Mucosa of descending colon (tissue), 3 donors: ENCODE measurements at regions not wholly inside any gene's neighbourhood (a gene's known extent, or its start where the extent isn't known, plus 50 kb on each side); places are given as distances from the start of the nearest gene placed in this dataset.

Source experiments
- ATAC-seq: fragments of 200-7000 bp; cut with Tn5 transposase; one replicate; pipeline ENCODE4 v1.9.1; 2020; ENCODE audit warnings: mild to moderate bottlenecking, moderate library complexity
- DNase-seq, 3 donors: peaks; one replicate each; pipeline ENCODE4 v3.0.0-alpha.2; 2020
- H3K36me3 ChIP-seq: fragments of 200-600 bp; one replicate; pipeline ENCODE4 v1.8.0; 2021; ENCODE audit warnings: low read depth, mild to moderate bottlenecking
- H3K4me1 ChIP-seq: fragments of 200-600 bp; one replicate; pipeline ENCODE4 v1.8.0; 2021; ENCODE audit warnings: low read depth, mild to moderate bottlenecking
- H3K4me3 ChIP-seq: fragments of 200-600 bp; one replicate; pipeline ENCODE4 v1.8.0; 2021; ENCODE audit warnings: mild to moderate bottlenecking
- H3K9me3 ChIP-seq: fragments of 200-600 bp; one replicate; pipeline ENCODE4 v1.8.0; 2021; ENCODE audit warnings: mild to moderate bottlenecking
- CTCF ChIP-seq: fragments of 200-600 bp; IDR thresholded peaks from one replicate; pipeline ENCODE4 v1.8.0; 2022; ENCODE audit warnings: antibody characterized with exemption, mild to moderate bottlenecking
- intact Hi-C, 2 donors: fragments of 100-400 bp; cut with DNase I in 1 of 2; cut with micrococcal nuclease in 1 of 2; formaldehyde crosslinking; loops; one replicate each; pipeline versions ENCODE4 v1.11.0 to v1.11.1; 2022; cut with DNase I, micrococcal nuclease
- donor health status: DM: no; HTN: no; CAD: no; lungs with moderate emphysema.
- donor health status: DM: no; HTN: no; CAD: no.
- donor health status: DM: no; HTN: yes; CAD: no.

GRCh38 chr12:131250028-131250950 is 296.6 kb downstream of the ADGRD1 start:
- no peak for ATAC-seq
- Histone ChIP-seq H3K4me3 (no peak overlapping the region), H3K9me3 (no peaks in the 10 kb centered on the region), H3K36me3 (no peaks in the 10 kb centered on the region), H3K4me1 (no peaks in the 10 kb centered on the region)
- no peak for TF ChIP-seq CTCF
- DNase-seq: no peak
- intact Hi-C loops: no loop called here

- no peak for TF ChIP-seq CTCF
- H3K36me3 ChIP-seq: no peaks in the 10 kb centered on the region
- no peak for ATAC-seq
- H3K4me3 ChIP-seq: no peak overlapping the region
- no peak for DNase-seq
- H3K9me3 ChIP-seq: no peaks in the 10 kb centered on the region
- H3K4me1 ChIP-seq: no peaks in the 10 kb centered on the region
- intact Hi-C loops: no loop called here
Observed at GRCh38 chr12:131250951-131251315, 297.2 kb downstream of the ADGRD1 start.

- Histone ChIP-seq H3K4me1 (no peaks in the 10 kb centered on the region), H3K4me3 (no peak overlapping the region), H3K9me3 (no peaks in the 10 kb centered on the region), H3K36me3 (no peaks in the 10 kb centered on the region)
- ATAC-seq (no peak), DNase-seq (no peak)
- no peak for TF ChIP-seq CTCF
- intact Hi-C loops: no loop called here
Observed at GRCh38 chr12:131251336-131252101, 297.8 kb downstream of the ADGRD1 start.

- Histone ChIP-seq H3K4me3 (no peak overlapping the region), H3K4me1 (no peaks in the 10 kb centered on the region), H3K9me3 (no peaks in the 10 kb centered on the region), H3K36me3 (no peaks in the 10 kb centered on the region)
- no peak for ATAC-seq
- DNase-seq: no peak
- no peak for TF ChIP-seq CTCF
- intact Hi-C loops: no loop called here
Observed at GRCh38 chr12:131253376-131254026, 299.8 kb downstream of the ADGRD1 start.

- H3K36me3 ChIP-seq: no peaks in the 10 kb centered on the region
- DNase-seq (no peak), ATAC-seq (no peak)
- H3K9me3 ChIP-seq: no peaks in the 10 kb centered on the region
- no peak for TF ChIP-seq CTCF
- H3K4me3 ChIP-seq: no peak overlapping the region
- H3K4me1 ChIP-seq: no peaks in the 10 kb centered on the region
- intact Hi-C loops: no loop called here
Observed at GRCh38 chr12:131254374-131254773, 300.7 kb downstream of the ADGRD1 start.
